ENCODE measurements at regions not wholly inside any gene's neighbourhood (a gene's known extent, or its start where the extent isn't known, plus 50 kb on each side); places are given as distances from the start of the nearest gene placed in this dataset.

DNA sequence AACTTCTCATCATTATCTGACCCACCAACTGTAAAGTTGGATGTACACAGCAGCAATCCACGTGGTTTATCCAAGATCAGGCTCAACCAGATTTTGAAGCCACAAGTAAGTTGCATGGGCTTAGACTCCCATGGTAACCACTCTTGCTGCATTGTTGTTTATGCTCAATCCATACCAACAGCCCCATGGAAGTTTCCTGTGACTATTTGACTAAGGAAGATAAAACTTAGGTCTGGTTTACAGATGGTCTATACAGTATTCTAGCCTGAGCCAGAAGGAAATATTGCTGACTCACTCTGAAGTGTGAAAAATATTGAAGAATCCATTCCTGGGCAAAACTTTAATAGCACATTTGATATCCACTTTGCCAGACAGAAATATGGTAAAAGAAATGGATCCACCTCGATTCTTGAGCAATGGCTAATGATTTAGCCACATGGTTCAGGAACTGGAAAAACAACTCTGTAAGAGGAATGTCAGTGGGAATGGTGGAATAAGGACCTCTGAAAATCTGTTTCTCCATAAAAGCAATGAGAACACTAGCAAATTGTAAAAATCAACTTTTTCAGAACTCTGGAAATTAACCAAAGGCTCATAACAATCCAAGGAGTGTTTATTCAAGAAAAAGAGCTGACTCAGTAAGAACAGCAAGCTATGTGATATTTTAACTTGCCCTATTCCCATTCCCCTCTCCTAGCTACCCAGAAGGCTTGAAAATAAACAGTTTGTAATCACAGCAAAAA, 162.9 kb upstream of the STT3B start:
- TF ChIP-seq, protein P1, sequence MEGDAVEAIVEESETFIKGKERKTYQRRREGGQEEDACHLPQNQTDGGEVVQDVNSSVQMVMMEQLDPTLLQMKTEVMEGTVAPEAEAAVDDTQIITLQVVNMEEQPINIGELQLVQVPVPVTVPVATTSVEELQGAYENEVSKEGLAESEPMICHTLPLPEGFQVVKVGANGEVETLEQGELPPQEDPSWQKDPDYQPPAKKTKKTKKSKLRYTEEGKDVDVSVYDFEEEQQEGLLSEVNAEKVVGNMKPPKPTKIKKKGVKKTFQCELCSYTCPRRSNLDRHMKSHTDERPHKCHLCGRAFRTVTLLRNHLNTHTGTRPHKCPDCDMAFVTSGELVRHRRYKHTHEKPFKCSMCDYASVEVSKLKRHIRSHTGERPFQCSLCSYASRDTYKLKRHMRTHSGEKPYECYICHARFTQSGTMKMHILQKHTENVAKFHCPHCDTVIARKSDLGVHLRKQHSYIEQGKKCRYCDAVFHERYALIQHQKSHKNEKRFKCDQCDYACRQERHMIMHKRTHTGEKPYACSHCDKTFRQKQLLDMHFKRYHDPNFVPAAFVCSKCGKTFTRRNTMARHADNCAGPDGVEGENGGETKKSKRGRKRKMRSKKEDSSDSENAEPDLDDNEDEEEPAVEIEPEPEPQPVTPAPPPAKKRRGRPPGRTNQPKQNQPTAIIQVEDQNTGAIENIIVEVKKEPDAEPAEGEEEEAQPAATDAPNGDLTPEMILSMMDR (IDR thresholded peaks at IDR 0.05): no peak
- no peak for TF ChIP-seq POLR2A (IDR thresholded peaks at IDR 0.05)
